ENCODE measurements at regions not wholly inside any gene's neighbourhood (a gene's known extent, or its start where the extent isn't known, plus 50 kb on each side); places are given as distances from the start of the nearest gene placed in this dataset.
"Not testable (repeated sequence)": the region's sequence is repeated elsewhere in the genome, so short reads cannot be mapped to it uniquely, and the experiment has no call there.

- DNase-seq (ENCODE audit: low read depth), result no peak
These were observed 256.6 kb downstream of the VAPA start for GRCh38 chr18:10170375-10170774.

GRCh38 chr18:10175333-10175732 is 261.5 kb downstream of the VAPA start:
- not testable (repeated sequence) for DNase-seq (ENCODE audit: low read depth)

GRCh38 chr18:10179326-10179725 is 265.5 kb downstream of the VAPA start:
- not testable (repeated sequence) for DNase-seq (ENCODE audit: low read depth)

GRCh38 chr18:10182009-10182624 is 268.3 kb downstream of the VAPA start:
- no peak for DNase-seq (ENCODE audit: low read depth)

- no peak for DNase-seq (ENCODE audit: low read depth)
These were observed 269.7 kb upstream of the APCDD1 start for GRCh38 chr18:10184776-10185175.

GRCh38 chr18:10188971-10189810 is 265.2 kb upstream of the APCDD1 start:
- no peak for DNase-seq (ENCODE audit: low read depth)

- DNase-seq (ENCODE audit: low read depth), result no peak
These were observed 263.9 kb upstream of the APCDD1 start for GRCh38 chr18:10190564-10190963.

- no peak for DNase-seq (ENCODE audit: low read depth)
These were observed 261.0 kb upstream of the APCDD1 start for GRCh38 chr18:10193444-10193843.

- DNase-seq (ENCODE audit: low read depth), result no peak
These were observed 259.8 kb upstream of the APCDD1 start for GRCh38 chr18:10194592-10194991.

GRCh38 chr18:10195529-10195928 is 258.9 kb upstream of the APCDD1 start:
- DNase-seq (ENCODE audit: low read depth), result no peak

- DNase-seq (ENCODE audit: low read depth), result no peak
These were observed 257.3 kb upstream of the APCDD1 start for GRCh38 chr18:10197097-10197496.

GRCh38 chr18:10201226-10201625 is 253.2 kb upstream of the APCDD1 start:
- DNase-seq (ENCODE audit: low read depth), result no peak

- DNase-seq (ENCODE audit: low read depth), result no peak
These were observed 252.8 kb upstream of the APCDD1 start for GRCh38 chr18:10201659-10202058.

GRCh38 chr18:10202845-10203321 is 251.6 kb upstream of the APCDD1 start:
- no peak for DNase-seq (ENCODE audit: low read depth)

GRCh38 chr18:10205151-10205550 is 249.3 kb upstream of the APCDD1 start:
- DNase-seq (ENCODE audit: low read depth), result no peak

GRCh38 chr18:10207682-10208345 is 246.6 kb upstream of the APCDD1 start:
- no peak for DNase-seq (ENCODE audit: low read depth)

- DNase-seq (ENCODE audit: low read depth), result no peak
These were observed 245.1 kb upstream of the APCDD1 start for GRCh38 chr18:10209302-10209701.

GRCh38 chr18:10210057-10210633 is 244.3 kb upstream of the APCDD1 start:
- no peak for DNase-seq (ENCODE audit: low read depth)

GRCh38 chr18:10213526-10213925 is 240.9 kb upstream of the APCDD1 start:
- no peak for DNase-seq (ENCODE audit: low read depth)

- no peak for DNase-seq (ENCODE audit: low read depth)
These were observed 239.0 kb upstream of the APCDD1 start for GRCh38 chr18:10215446-10215845.

- no peak for DNase-seq (ENCODE audit: low read depth)
These were observed 237.6 kb upstream of the APCDD1 start for GRCh38 chr18:10216791-10217190.

GRCh38 chr18:10217211-10217610 is 237.2 kb upstream of the APCDD1 start:
- no peak for DNase-seq (ENCODE audit: low read depth)

GRCh38 chr18:10225300-10225699 is 229.1 kb upstream of the APCDD1 start:
- no peak for DNase-seq (ENCODE audit: low read depth)

Data from activated T-cell treated with anti-CD3 and anti-CD28 coated beads for 1 hour (primary cell).